ENCODE measurements at regions not wholly inside any gene's neighbourhood (a gene's known extent, or its start where the extent isn't known, plus 50 kb on each side); places are given as distances from the start of the nearest gene placed in this dataset.
"Not testable (repeated sequence)": the region's sequence is repeated elsewhere in the genome, so short reads cannot be mapped to it uniquely, and the experiment has no call there.

DNA sequence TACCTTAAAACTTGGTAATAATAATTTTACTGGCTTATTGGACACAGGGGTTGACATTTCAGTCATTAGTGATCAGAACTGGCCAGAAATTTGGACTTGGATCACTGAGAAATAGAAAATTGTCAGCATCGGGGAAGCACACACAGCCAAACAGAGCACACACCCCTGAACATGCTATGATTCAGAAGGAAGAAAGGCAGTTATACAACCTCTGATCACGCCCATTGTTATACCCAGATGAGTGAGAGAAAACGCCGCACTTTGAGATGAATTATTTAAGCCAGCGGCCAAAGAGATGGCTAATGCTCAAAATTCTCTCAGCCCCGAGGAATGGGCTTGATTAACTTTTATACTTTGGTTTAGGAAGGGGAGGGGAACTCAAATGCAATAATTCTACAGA is 557.4 kb downstream of the CDY1 start:
- TF ChIP-seq, protein P1, sequence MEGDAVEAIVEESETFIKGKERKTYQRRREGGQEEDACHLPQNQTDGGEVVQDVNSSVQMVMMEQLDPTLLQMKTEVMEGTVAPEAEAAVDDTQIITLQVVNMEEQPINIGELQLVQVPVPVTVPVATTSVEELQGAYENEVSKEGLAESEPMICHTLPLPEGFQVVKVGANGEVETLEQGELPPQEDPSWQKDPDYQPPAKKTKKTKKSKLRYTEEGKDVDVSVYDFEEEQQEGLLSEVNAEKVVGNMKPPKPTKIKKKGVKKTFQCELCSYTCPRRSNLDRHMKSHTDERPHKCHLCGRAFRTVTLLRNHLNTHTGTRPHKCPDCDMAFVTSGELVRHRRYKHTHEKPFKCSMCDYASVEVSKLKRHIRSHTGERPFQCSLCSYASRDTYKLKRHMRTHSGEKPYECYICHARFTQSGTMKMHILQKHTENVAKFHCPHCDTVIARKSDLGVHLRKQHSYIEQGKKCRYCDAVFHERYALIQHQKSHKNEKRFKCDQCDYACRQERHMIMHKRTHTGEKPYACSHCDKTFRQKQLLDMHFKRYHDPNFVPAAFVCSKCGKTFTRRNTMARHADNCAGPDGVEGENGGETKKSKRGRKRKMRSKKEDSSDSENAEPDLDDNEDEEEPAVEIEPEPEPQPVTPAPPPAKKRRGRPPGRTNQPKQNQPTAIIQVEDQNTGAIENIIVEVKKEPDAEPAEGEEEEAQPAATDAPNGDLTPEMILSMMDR (IDR thresholded peaks at IDR 0.05) = not testable (repeated sequence)
- not testable (repeated sequence) for TF ChIP-seq EZH2 (IDR thresholded peaks at IDR 0.05; ENCODE audit: borderline replicate concordance, insufficient read depth, low read depth, low read length, poor library complexity, severe bottlenecking)
